ENCODE measurements at regions not wholly inside any gene's neighbourhood (a gene's known extent, or its start where the extent isn't known, plus 50 kb on each side); places are given as distances from the start of the nearest gene placed in this dataset.
A peak's percentile ranks its signal among the peaks of the same experiment; 100 is the strongest.

DNA sequence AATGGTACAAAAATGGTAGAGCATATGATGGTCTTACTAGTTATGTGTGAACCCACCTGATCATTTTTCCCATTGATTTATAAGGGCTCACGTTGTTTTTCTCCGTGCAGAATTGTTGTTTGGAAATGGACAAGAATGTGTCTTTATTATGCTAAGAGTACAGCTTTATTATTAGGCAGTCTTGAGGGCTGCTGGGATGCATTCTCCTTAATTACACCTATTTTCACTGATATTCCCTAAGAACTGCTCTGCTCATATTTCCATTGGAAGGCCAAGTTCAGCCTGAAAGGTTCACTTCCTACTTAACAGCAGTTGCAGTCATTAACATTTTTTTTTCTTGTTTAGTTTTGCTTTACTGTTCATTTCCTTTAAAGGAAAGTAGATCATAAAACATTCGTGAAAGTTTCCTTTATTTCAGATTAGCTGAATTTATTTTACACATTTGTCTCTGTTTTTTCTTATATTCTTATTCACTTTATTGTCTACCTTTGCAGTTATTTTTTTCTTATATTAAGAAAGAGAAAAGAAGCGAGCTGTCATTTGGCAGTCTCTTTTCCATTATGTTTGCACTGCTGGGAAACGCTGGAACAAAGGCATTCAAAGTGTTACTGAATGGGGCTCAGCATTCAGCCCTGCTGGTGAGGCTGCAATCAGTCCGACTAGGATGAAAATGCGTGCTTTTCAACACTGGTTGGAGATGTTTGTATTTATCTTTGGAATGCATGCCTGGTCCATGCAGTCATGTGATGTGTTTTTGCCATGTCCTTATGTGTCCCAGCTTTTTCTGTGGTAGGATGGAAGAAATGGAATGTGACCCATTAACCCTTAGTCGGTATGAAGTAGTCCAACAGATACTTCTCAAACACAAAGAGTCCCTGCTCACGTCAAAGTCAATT, 602.7 kb upstream of the ZNF608 start:
- H3K27me3 ChIP-seq (replicated peaks), result no peaks in the 10 kb centered on the region
- no peaks in the 10 kb centered on the region for H3K36me3 ChIP-seq
- peak in 1 of 2 experiments; percentile 40 for DNase-seq (ENCODE audit: low read depth in 1 of 2, low spot score in 2 of 2)
- no peak overlapping the region for H3K4me3 ChIP-seq
- H3K9me3 ChIP-seq (replicated peaks), result no peaks in the 10 kb centered on the region
- H3K27ac ChIP-seq, result no peak overlapping the region
- peaks cover 12% of the 10 kb centered on the region for H3K4me1 ChIP-seq (replicated peaks)

DNA sequence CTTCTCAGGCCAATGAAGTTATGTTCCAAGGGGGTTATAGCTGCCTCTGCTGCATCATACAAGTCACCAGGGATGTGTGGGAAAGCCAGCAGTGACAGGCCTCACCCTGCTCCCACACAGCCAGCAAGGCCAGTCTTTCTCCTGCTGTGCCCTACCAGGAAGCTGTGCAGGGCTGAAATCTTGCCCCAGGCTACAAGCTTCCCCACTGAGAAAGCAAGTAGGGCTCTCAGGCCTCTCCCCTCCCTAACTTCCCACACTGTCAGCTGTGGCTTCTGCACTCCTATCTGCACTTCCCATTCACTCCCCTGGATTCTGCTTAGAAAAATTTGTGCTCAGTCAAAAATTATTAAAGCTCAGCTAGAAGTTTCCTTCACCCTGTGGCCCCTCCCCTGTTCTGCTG, 611.2 kb upstream of the ZNF608 start:
- DNase-seq (ENCODE audit: low read depth in 1 of 2, low spot score in 2 of 2), result no peak
- Histone ChIP-seq H3K36me3 (no peaks in the 10 kb centered on the region), H3K27me3 (replicated peaks) (no peaks in the 10 kb centered on the region), H3K9me3 (replicated peaks) (peaks cover 10% of the 10 kb centered on the region; the same call in 1 of the 2 replicates), H3K4me1 (replicated peaks) (no peaks in the 10 kb centered on the region), H3K4me3 (no peak overlapping the region), H3K27ac (no peak overlapping the region)

DNA sequence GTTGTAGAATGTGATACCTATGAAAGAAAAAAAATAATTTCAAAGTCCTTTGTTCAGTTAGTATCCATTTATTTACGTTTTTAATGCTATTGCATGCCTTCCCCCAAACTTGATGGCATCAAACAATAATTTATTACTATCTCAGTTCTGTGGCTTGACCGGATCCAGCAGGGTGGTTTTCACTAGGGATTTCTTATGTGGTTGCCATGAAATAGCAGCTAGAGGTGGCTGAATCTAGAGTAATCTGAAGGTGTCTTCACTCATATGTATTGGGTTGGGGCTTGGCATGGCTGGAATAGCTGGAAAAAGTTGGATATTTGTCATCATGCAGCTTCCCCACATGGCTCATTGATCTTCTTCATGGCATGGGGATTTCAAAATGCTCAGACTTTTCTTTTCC, 619.3 kb upstream of the ZNF608 start:
- Histone ChIP-seq H3K27ac (no peak overlapping the region), H3K4me1 (replicated peaks) (no peaks in the 10 kb centered on the region), H3K9me3 (replicated peaks) (no peaks in the 10 kb centered on the region), H3K36me3 (no peaks in the 10 kb centered on the region), H3K4me3 (no peak overlapping the region), H3K27me3 (replicated peaks) (no peaks in the 10 kb centered on the region)
- no peak for DNase-seq (ENCODE audit: low read depth in 1 of 2, low spot score in 2 of 2)

DNA sequence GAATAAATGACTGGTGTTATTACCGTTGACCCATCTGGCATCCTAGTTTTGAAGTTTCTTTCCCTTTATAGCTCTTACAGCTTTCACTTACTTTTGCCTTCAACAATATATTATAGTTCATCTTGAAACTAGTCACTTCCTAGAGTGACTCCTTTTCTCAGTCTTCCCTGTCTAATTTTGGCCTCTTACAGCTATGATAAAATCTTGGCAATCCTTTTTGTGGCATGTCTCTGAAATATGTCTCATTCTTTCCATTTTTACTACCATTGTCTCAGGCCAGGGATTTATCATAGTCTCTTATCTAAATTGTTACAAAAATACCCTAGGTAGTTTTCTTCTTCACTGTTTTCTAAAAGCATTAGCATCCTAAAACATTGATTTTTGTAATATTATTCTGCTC, 621.3 kb upstream of the ZNF608 start:
- H3K27ac ChIP-seq, result no peak overlapping the region
- H3K4me1 ChIP-seq (replicated peaks), result peaks cover under 1% of the 10 kb centered on the region
- H3K36me3 ChIP-seq, result no peaks in the 10 kb centered on the region
- H3K27me3 ChIP-seq (replicated peaks), result no peaks in the 10 kb centered on the region
- DNase-seq (ENCODE audit: low read depth in 1 of 2, low spot score in 2 of 2), result no peak
- H3K4me3 ChIP-seq, result no peak overlapping the region
- H3K9me3 ChIP-seq (replicated peaks), result no peaks in the 10 kb centered on the region

DNA sequence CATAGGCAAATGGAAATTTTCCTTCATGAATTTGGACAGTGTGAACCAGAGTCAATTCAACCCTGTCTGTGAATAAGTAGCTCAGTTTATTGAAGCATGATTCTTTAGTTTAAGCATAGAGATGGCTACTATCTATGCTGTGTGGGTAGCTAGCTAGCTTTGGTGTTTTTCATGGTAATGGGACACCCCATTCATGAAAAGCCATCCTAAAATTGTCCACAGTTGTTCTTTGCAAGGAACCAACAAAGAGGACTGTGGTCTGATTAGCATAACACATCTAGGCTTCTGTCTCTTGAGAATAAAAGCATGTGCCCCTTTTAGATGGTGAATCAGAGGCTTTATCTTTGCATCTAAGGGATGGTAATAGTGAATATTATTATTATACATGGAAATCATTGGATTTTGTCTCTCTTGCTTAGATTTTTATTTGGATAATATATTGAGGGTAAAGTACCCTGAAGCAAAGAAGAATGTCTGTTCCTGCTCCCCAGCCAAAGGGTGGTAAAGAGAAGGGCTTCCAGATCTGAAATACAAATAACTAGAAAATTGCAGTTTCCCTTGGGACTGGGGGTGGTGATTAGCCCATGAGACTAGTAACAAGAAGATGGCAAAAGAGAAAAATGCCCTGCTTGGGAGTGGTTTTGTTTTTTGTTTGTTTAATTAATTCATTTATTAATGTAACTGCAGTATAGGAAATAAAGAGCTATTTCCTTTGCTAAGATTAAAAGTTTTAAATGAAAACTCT, 624.2 kb upstream of the ZNF608 start:
- H3K27ac ChIP-seq, result no peak overlapping the region

DNA sequence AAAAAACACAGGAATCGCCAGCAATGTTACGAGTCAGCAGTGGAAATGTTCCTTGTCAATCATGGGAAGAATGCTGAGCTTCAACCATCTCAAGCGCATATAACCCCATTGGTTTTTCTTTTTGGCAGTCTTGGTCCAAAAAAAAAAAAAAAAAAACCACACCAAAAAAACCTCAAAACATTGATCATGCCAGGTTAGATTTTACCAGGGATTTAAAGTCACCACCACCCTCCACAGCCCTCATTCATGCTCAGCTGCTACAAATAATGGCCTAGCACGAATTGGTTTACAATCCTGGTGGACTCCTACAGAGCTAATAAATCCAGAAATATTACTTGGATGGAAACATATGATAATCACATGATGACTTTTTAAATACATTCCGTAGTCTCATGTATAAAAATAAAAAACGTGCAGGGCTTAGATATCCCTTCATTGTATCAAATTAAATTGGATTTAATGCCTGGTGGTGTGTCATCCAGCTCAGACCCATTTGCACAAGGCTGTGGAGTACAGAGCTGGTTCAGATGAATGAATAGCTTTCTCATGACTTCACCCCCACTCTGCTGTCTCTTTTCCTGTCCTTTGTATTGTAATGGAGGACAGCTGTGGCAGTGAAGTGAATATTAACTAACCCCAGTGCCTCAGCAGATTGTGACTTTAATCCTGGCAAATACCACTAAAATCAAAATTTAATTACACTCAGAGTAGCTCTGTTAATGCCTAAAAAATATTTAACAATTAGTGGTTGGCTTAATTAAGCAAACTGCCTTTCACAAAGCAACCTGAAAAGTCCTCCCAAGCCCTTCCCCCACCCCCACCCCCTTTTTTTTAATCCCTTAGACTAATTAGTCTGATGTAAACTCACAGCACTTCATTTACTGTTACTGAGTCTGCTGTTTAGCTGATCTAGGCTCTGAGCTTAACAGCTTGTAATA, 626.5 kb upstream of the ZNF608 start:
- peak; percentile 55 to 68 for DNase-seq (ENCODE audit: low read depth in 1 of 2, low spot score in 2 of 2)
- H3K27me3 ChIP-seq (replicated peaks), result no peaks in the 10 kb centered on the region
- no peak overlapping the region for H3K4me3 ChIP-seq
- H3K27ac ChIP-seq, result peak overlapping the region; percentile 46
- no peaks in the 10 kb centered on the region for H3K36me3 ChIP-seq
- H3K9me3 ChIP-seq (replicated peaks), result no peaks in the 10 kb centered on the region
- H3K4me1 ChIP-seq (replicated peaks), result peaks cover 9% of the 10 kb centered on the region

More for the DNA sequence above, 624.2 kb upstream of the ZNF608 start:
- no peak overlapping the region for H3K4me3 ChIP-seq
- no peaks in the 10 kb centered on the region for H3K9me3 ChIP-seq (replicated peaks)
- peaks cover 9% of the 10 kb centered on the region for H3K4me1 ChIP-seq (replicated peaks)
- no peak for DNase-seq (ENCODE audit: low read depth in 1 of 2, low spot score in 2 of 2)
- no peaks in the 10 kb centered on the region for H3K27me3 ChIP-seq (replicated peaks)
- no peaks in the 10 kb centered on the region for H3K36me3 ChIP-seq

DNA sequence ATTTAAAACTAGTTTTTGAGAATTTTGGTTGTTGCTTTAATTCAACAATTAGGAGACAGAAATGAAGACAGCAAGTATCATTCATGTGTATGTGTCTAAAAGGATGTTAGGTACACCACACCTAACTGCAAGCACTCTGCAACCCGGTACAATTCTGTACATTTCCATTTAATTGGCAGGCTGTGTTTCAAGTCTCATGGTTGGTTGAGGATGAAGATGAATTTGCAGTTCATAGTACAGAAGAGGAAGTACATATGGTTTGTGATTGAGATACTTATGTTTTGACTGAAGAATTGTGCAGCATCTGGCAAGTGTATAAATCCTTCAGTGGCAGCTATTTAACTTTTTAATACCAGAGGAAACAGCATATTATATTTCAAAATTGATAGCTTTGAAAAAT, 628.7 kb upstream of the ZNF608 start:
- no peak overlapping the region for H3K4me3 ChIP-seq
- no peak for DNase-seq (ENCODE audit: low read depth in 1 of 2, low spot score in 2 of 2)
- H3K9me3 ChIP-seq (replicated peaks), result no peaks in the 10 kb centered on the region
- H3K4me1 ChIP-seq (replicated peaks), result peaks cover 9% of the 10 kb centered on the region
- H3K27ac ChIP-seq, result no peak overlapping the region
- no peaks in the 10 kb centered on the region for H3K36me3 ChIP-seq
- H3K27me3 ChIP-seq (replicated peaks), result no peaks in the 10 kb centered on the region

DNA sequence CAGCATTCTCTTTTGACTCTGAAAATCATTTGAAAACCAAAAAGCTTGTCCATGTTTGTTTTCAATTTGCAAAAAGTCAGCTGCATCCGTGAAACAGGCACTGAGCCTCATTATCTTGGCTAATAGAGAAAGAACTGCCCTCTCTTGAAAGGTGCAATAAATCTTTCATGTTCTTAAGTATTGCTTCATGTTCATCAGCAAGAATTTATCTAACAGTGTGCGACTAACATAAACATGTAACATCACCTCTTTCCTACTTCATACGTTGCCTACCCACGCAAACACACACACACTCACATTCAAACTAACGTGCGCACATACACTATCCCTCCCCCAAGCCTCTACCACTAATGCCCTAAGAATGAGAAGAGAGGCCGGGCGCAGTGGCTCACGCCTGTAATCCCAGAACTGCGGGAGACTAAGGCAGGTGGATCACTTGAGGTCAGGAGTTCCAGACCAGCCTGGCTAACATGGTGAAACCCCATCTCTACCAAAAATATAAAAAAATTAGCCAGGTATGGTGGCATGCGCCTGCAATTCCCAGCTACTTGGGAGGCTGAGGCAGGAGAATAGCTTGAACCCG, 629.7 kb upstream of the ZNF608 start:
- no peak overlapping the region for H3K4me3 ChIP-seq
- no peak for DNase-seq (ENCODE audit: low read depth in 1 of 2, low spot score in 2 of 2)
- H3K27ac ChIP-seq, result no peak overlapping the region
- no peaks in the 10 kb centered on the region for H3K9me3 ChIP-seq (replicated peaks)
- H3K36me3 ChIP-seq, result no peaks in the 10 kb centered on the region
- H3K4me1 ChIP-seq (replicated peaks), result peaks cover 9% of the 10 kb centered on the region
- H3K27me3 ChIP-seq (replicated peaks), result no peaks in the 10 kb centered on the region

DNA sequence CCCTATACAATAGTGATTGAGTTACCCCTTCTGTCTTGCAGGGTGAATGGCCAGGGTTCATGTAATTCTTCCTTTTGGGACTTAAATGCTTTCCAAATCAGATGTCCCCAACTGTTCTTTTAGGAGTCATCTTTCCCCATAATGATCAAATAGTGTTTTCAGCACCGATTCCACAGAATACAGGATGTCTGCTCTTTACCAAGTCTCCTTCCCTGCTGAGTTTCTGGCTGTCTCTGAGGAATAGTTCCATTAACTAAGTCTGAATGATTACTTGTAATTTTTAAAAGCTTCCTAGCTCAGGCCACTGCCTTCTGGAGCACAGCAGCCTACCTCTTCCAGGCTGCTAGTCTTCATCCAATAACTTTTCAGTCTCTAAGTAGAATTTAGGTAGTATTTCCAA, 630.7 kb upstream of the ZNF608 start:
- DNase-seq (ENCODE audit: low read depth in 1 of 2, low spot score in 2 of 2), result no peak
- Histone ChIP-seq H3K9me3 (replicated peaks) (no peaks in the 10 kb centered on the region), H3K27ac (no peak overlapping the region), H3K27me3 (replicated peaks) (no peaks in the 10 kb centered on the region), H3K36me3 (no peaks in the 10 kb centered on the region), H3K4me3 (no peak overlapping the region), H3K4me1 (replicated peaks) (peaks cover 9% of the 10 kb centered on the region)

DNA sequence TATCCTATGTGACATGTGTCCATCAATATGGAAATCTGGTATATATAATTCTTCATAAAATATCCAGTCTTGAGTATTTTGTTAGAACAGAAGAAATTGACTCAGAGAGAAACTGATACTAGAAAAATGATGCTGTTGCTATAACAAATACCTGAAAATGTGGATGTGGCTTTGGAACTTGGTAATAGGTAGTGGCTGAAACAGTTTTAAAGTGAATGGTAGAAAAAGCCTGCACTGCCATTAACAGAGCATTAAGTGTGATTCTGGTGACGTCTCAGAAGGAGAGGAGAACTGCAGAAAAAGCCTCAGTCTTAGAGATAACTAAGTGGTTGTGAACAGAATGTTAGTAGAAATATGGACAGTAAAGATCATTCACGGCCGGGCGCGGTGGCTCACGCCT, 634.9 kb upstream of the ZNF608 start:
- no peak for DNase-seq (ENCODE audit: low read depth in 1 of 2, low spot score in 2 of 2)
- Histone ChIP-seq H3K4me1 (replicated peaks) (no peaks in the 10 kb centered on the region), H3K36me3 (no peaks in the 10 kb centered on the region), H3K27ac (no peak overlapping the region), H3K27me3 (replicated peaks) (no peaks in the 10 kb centered on the region), H3K4me3 (no peak overlapping the region), H3K9me3 (replicated peaks) (no peaks in the 10 kb centered on the region)

DNA sequence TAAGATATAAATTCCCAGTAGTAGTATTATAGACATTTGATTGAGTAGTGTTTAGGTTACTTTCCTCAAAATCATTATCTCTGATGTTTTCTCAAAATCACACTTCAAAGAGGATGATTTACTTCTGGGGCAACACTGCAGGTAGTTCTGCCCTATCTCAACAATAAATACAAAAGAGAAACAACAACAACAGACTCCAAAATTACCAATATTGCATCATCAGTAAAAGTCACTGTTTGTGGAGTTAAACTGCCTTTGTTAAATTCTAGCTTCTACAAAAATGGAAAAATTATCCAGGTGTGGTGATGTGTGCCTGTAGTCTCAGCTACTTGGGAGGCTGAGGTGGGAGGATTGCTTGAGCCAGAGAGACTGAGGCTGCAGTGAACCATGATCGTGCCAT, 637.6 kb upstream of the ZNF608 start:
- no peak overlapping the region for H3K4me3 ChIP-seq
- DNase-seq (ENCODE audit: low read depth in 1 of 2, low spot score in 2 of 2), result no peak
- H3K27me3 ChIP-seq (replicated peaks), result no peaks in the 10 kb centered on the region
- H3K36me3 ChIP-seq, result no peaks in the 10 kb centered on the region
- H3K27ac ChIP-seq, result no peak overlapping the region
- H3K9me3 ChIP-seq (replicated peaks), result no peaks in the 10 kb centered on the region
- H3K4me1 ChIP-seq (replicated peaks), result no peaks in the 10 kb centered on the region

DNA sequence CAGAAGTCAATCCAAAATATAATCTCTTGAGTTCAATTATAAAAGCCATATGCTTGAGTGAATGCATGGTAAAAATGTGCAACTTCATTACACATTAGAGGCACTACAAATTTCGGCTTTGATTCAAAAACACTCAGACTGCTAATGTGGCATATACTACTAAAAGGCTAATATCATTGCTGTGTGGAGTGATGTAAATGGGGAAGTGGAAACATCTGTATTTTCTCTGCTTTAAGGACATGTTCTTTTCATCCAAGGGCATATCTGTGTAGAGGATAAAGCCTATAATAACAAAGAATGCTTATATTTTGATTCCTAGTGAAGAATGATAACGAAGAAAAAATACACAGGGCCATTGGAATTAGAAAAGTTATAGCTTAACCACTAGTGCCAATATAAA, 643.9 kb upstream of the ZNF608 start:
- no peaks in the 10 kb centered on the region for H3K36me3 ChIP-seq
- no peaks in the 10 kb centered on the region for H3K9me3 ChIP-seq (replicated peaks)
- no peaks in the 10 kb centered on the region for H3K4me1 ChIP-seq (replicated peaks)
- DNase-seq (ENCODE audit: low read depth in 1 of 2, low spot score in 2 of 2), result no peak
- no peaks in the 10 kb centered on the region for H3K27me3 ChIP-seq (replicated peaks)
- H3K27ac ChIP-seq, result no peak overlapping the region
- no peak overlapping the region for H3K4me3 ChIP-seq

DNA sequence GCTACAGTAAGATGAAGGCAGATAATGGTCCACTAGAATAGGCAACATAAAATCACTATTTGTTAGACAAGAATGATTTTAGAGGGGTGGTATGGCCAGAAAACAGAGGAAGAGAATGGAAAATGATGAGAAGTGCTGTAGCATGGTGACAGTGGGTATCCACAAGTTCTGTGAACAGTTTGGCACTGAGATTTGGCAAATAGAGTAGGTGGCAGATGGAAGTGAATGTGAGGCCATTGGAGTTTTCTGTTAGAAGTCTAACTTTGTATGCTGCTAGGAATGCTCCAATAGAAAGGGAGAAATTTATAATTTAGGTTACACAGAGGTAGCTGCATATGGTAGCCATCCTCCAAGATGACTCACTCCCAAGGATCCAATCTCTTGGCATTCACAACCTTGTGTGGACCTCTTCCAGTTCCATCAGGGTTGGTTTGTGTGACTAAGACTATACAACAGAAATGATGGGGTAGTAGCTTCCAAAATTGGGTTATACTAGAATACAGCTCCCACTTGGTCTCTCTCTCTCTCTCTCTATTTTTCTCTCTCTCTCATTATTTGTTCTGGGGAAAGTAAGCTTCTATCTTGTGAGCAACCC, 646.9 kb upstream of the ZNF608 start:
- Histone ChIP-seq H3K4me3 (no peak overlapping the region), H3K27ac (no peak overlapping the region), H3K4me1 (replicated peaks) (no peaks in the 10 kb centered on the region), H3K9me3 (replicated peaks) (no peaks in the 10 kb centered on the region), H3K36me3 (no peaks in the 10 kb centered on the region), H3K27me3 (replicated peaks) (no peaks in the 10 kb centered on the region)
- no peak for DNase-seq (ENCODE audit: low read depth in 1 of 2, low spot score in 2 of 2)

All from SJSA1 (cell line).